COLO829 (cell line): ENCODE measurements at regions not wholly inside any gene's neighbourhood (a gene's known extent, or its start where the extent isn't known, plus 50 kb on each side); places are given as distances from the start of the nearest gene placed in this dataset.
"Not testable (repeated sequence)": the region's sequence is repeated elsewhere in the genome, so short reads cannot be mapped to it uniquely, and the experiment has no call there.

Experiments used
- DNase-seq: peaks from one replicate; pipeline ENCODE4 v3.0.0; 2012; ENCODE audit warnings: low spot score

DNA sequence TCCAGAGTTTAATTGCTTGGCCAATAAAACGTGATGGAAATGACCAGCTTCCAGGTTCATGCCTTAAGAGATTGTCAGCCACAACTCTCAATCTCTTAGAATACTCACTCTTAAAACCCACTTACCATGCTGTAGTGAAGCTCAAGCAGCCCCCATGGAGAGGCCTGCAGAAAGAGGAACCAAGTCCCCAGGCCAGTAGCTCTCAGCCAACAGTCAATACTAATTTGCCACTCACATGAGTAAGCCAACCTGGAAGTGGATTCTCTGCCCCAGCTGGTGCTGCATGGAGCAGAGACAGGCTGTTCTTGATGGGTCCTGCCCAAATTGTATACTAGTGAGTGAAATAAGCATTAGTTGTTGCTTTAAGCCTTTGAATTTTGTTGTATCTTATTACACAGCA is 155.9 kb downstream of the OXSM start:
- DNase-seq, result no peak

DNA sequence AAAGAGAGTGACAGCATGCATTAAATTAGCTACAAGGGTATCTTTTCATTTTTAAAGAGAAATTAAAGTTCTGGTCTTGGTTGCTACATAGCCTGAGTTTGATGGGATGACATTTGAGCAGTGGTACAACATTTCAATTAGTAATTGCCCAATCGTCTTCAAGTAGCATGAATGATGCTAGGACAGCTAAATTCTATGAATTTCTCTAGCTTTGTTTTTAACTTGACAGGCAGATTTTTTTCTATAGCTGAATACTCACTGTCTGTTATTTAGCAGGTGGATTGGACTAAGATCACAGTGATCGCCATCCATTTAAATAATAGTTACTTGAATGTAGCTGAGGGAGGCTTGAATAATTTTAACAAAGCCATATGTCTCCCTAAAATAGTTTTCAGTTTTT is 162.2 kb downstream of the OXSM start:
- DNase-seq, result no peak

DNA sequence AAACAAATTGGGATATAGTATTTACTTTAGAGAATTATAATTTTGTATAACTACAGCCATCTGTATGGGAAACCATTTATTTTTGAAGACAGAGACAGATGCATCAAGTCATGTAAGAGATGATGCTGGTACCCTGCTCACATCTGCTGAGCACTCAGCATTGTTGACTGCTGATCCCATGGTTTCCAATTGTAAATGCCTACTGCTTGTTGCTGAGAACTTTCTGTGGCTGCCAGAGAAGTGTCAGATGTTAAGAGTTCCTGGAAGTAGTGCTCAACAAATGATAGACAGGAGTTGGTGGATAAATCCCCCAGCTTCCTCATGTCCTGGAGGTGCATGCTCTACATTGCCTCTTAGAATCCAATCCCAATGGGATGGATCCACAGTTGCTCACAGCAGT is 167.1 kb downstream of the OXSM start:
- DNase-seq, result no peak

DNA sequence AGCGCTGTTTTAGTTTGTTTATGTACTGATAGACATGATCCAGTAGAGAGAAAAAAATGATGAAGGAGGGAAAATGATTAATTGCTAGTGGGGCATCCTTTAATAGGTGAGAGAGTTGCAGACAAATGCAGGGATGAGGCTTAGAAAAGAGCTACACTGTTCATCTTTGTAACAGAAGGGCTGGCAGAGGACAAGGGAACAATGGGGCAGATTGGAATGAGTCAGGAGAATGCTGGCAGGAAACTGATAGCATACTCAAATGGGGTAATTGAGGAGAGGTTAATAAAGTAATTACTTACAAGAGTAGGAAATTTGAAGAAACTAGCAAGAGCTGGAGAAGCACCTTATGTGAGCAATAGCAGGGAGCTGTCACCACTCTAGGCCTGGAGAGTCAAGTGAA is 170.9 kb downstream of the OXSM start:
- no peak for DNase-seq

DNA sequence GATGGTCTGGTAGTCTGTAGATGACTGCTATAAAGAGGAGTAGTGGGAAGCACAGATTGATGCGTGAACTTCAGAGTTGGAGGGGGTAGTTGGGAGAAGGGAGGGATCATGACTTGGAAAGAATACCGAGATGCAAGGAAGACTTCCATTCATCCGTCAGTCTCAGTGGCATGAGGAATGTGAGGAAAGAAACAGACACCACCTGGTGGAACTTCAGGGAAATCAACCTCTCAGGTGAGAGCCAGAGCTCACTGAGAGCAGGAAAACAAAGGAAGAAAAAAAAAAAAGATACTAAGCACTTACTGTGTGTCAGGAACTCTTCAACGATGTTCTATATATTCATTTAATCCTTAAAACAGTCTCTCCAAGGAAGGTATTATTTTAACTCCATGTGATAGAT is 172.4 kb downstream of the OXSM start:
- DNase-seq, result peak; percentile 40

DNA sequence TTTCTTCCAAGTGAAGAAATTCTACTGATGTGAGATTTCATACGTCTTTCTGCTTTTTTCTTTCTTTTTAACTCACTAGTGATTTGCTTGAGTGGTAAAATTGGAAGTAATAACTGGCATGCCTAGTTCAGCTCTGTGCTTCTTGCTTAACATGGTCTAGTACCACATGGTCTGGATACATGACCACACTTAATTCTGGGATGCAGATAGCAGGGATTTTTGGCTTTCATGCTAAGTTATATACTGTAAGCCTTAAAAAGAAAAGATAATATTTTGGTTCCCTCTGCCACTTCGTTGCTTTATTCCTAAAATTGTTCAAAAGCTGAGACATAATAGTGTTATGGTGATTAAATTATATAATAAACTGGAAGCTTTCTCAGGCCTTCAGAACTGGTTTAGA is 174.3 kb downstream of the OXSM start:
- no peak for DNase-seq

DNA sequence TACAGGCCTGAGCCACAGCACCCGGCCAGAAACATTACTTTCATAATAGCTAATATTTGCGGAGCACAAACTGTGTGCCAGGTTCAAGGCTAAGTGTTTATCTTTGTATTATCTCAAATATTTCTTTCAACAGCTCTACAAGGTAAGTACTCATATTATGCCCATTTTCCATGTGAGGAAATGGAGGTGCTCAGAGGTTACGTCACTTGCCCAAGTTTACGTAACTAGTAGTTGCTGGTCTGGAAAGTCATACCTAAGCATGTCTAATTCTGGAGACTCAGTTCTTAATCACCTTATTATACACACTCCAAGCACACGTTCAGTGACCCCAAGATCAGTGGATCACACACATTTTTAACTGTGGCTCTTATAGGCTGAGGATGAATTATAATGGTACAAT is 177.5 kb downstream of the OXSM start:
- no peak for DNase-seq

DNA sequence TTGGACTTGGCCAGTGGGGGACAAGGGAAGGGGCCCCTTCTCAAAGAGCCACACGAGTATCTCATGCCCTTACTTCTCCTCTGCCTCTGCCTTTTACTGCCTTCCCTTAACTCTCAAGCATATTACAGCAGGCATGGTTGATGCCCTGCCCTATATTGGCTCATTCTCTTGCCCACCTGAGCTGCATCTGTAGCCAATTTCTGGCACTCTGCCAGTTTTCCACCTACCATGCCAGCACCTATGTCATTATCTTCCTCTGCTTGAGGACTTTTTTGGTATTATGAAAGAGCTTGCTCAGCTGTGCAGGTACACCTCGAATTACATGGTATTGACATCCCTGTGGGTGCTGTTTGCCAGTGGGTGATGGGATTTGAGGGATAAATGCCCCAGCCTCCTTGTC is 181.8 kb downstream of the OXSM start:
- no peak for DNase-seq

DNA sequence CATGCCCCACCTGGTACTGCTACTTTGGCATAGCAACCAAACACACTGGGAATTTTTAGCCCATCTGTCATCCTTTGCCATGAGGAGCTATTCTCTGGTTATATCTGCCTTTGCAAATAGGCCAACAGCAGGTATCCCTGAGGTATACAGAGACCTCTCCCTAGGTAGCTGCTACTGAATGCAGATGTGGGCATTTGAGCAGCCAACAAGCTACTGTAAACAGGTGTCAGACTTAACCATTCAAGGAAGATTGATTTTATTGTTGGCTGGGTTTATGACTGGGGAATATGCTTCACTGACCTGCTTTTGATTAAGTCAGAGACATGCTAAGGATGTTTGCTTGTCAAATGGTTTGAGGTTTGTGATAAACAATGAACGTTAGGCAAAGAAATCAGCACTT is 183.2 kb downstream of the OXSM start:
- no peak for DNase-seq

DNA sequence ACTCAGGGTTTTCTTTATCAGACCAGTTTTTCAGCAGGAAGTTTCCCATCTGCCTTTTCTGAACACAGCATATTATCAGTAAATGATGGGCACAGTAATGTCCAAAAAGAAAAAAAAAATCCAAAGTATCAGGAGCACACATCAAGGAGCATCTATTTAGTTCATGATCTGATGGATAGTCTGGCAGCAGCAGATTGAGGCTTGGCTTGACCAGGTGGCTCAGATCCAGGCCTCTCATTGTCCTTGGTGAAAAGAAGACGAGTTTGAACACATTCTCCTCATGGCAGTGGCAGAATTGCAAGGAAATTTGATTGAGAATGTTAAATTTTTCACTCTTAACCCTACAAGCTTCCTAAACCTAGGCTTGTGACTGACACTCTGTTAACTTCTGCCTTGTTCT is 192.9 kb downstream of the OXSM start:
- DNase-seq, result no peak

DNA sequence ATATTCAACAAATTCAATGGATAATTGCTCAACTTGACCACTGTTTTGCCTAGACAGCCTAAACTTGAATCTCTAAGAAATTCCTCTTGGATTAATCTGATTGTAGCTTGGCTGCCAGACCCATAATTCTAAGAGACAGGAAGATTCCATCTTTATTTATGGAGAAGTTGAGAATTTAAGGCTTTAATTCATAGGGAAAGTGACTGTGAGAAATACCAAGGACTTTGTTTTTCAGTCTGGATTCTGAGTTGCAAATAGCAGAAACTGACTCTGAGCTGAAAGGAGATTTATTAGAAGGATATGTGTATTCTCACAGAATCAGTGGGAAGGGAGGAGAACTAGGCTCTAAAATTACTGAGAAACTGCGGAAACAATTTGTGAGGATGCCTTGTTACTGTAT is 195.7 kb downstream of the OXSM start:
- no peak for DNase-seq

DNA sequence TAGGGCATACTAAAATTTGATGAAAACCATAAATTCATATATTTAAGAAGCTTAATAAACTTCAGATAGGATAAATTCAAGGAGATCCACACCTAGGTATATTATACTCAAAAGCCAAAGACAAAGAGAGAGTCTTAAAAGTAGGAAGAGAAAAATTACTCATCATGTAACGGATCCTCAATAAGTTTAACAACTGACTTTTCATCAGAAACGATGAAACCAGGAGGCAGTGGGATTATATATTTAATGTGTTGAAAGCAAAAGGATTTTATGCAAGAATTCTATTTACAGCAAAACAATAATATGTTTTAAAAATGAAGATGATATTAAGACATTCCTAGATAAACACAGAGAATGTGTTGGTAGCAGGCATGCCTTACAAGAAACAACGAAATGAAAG is 202.7 kb downstream of the OXSM start:
- DNase-seq, result no peak

DNA sequence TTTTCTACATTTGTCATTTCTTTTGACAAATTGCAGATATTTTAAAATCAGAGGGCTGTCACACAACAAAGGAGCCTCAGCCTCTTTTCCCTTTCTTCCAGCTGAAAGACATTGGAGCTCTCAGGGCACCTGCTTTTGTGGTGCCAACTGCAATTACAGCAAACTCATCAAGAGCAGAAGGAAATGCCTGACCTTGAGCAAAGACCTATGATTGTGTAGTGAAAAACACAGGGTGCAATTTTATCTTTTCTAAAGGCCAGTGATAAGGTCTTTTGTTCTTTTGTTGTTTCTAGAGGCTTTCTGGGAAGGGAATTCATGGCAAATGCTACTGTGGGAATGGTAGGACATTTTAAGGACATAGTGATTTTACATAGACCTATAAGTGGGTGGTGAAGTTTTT is 214.3 kb downstream of the OXSM start:
- no peak for DNase-seq

DNA sequence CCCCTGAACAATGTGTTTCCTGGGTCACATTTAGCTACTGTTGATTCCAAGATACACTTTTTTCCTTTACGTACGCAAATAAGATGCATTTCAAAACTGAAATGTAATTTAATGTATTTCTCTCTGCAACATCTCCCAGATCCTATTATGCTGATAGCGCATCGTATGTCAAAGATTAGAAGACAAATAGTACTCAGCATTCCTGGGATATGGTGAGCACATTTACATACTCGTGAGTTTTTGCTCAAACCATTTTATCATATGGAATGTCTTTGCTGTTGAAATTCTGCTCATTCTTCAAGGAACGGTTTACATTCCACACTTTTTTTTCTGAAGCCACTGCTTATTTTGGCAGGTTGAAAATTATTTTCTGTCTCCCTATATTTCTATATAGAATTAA is 221.4 kb downstream of the OXSM start:
- DNase-seq, result no peak

DNA sequence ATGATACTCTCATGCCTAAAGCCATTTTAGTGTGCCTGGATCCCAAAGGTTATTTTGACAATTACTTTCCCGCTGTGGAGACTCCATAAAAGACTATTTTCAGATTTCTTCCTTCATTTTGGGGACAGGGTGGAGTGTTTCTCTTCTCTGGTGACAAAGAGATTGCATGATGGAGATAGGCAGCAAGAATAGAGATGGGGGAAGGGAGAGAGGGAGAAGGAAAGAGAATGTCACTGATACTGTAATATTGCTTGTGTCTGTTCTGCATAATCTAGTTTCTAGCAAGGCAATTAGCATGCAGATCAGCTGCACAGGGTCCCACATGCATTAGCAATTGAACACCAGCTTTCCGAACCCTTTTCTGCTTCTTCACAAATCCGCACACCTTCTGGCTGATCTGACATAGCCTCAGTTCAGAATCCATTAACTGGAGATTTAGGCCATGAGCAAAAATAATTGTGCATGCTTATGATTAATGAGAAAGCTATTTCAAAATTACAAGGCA is 222.4 kb downstream of the OXSM start:
- no peak for DNase-seq

DNA sequence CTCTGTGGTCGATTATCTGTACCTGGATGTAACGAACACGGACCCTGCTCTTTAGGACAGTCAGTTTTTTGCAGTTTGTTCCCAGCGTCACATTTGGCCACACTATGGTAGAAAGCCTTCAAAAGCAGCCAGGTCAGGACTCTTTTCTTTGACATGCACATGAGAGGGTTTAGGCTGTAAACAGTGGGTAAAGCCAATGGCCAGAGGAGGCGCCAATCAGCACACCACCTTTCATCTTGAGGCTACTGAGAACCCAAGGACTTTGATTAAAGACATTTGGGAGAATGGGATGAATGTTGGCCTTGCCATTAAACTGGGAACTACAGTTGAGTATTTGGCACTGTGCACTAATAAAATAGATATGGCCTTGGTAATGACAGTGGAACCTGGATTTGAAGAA is 225.9 kb downstream of the OXSM start:
- no peak for DNase-seq

DNA sequence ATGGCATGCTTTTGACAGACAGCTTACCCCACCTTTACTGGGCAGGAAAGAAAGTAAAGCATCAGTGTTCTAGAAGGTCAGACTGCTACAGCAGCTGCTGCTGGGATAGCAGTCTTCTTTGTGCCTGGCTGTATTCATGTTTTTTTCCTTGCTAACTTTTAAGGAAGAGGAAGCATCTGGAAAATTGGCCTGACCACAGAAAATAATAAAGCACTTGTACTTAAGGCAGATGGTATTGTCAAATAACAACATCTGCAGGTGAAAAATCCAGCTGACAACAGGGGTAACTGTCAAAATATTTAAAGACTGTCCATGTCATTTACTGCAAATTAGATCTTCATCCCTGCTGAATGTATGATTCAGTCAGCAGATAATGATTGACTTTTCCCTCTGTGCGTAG is 229.0 kb downstream of the OXSM start:
- DNase-seq, result no peak

DNA sequence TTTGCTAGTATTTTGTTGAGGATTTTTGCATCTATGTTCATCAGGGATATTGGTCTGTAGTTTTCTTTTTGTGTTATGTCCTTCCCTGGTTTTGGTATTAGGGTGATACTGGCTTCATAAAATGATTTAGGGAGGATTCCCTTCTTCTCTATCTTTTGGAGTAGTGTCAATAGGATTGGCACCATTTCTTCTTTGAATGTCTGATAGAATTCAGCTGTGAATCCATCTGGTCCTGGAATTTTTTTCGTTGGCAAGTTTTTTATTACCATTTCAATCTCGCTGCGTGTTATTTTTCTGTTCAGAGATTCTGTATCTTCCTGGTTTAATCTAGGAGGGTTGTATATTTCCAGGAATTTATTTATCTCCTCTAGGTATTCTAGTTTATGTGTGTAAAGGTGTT is 234.3 kb downstream of the OXSM start:
- DNase-seq, result not testable (repeated sequence)

DNA sequence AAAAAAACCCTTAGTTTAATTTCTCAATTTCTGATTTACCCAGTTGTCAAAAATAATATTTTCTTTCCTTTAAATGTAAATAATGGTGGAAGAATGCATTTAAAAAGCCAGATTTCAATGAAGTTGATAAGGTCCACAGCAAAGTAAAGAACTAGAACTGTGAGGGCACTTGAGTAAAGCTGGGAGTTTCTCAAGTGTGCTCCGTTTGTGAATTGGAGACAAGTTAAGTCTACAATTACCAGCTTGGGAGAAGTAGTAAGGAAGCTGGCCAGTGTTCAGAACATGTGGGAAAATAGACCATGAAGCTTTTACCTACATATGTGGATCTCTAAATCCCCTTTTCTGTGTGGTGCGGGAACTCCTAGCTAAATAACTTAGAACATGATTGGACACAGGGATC is 239.4 kb downstream of the OXSM start:
- no peak for DNase-seq

DNA sequence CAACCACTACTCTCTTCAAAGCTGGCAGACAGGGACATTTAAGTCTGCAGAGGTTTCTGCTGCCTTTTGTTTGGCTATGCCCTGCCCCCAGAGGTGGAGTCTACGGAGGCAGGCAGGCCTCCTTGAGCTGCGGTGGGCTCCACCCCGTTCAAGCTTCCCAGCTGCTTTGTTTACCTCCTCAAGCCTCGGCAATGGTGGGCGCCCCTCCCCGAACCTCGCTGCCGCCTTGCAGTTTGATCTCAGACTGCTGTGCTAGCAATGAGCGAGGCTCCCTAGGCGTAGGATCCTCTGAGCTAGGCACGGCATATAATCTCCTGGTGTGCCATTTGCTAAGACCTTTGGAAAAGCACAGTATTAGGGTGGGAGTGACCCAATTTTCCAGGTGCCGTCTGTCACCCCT is 252.2 kb downstream of the OXSM start:
- not testable (repeated sequence) for DNase-seq

DNA sequence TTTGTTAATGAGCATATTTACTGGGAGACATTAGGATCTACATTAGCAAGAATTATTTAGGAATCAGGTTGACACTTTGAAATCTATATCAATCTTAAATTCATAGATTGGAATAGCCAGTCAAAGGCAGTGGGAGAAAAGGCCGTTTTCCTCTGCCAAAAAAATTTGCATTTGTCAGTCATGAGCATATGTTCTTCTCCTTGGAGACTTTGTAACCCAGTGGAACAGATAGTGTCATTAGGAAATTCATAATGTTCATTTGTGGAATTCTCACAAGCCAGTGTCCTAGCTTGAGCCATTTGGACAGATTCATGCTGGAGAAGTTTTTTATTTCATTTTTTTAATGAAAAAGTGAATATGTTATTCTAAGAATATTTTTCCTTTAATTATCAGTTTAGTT is 260.1 kb downstream of the OXSM start:
- DNase-seq, result no peak

DNA sequence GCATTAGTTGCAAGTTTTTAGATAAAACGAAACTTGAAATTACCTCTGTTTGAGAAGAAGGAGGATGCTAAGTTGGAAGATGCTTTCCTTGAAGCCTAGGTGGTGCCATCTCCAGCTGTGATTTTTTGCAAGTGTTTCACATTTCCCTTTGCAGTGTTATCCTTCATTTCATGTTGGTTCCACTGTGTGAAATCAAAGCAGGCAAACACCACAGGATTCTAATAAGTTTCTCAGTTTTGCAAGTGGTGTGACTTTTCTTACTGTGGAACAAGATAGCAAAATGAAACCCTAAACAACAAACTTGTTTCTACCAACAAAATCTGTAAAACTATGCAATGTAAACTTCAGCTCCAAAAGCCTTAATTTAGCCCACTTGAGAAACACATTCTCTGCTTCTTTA is 260.9 kb downstream of the OXSM start:
- no peak for DNase-seq

DNA sequence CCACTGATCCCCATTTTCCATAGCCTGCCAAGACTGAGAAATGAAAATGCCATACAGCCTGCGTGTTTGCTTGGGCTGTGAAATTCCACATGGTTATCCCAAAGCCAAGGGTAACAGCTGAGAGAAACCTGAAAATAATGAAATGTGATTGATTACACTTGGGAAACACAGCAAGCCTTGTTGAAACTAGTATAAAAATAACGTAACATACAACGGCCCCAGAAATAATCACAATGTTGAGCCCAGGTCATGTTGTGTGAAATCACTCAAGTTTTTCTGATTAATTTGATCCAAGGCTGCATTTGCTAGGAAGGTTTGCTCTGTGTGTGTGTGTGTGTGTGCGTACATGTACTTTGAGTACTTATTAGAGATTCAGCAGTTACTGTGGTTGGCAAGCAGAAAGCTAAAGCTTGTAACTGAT is 269.0 kb downstream of the OXSM start:
- no peak for DNase-seq

DNA sequence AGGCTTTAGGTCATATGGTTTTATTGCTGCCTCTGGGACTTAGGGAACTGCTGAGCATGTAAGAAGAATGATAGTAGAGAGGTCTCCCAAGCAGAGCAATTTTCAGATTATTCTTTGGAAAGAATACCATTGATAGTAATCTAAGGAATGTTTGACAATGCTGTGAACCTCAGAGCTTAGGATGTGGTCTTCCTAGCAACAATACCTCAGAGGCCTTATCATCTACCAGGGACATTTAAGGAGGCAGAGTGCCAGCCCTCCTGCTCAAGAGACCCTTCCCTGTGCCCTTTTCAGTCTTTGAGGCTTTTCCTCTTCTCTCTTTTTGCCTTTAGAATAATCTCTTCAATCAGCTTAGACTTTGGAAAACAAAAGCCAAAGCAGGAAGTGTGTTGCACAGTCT is 272.1 kb downstream of the OXSM start:
- no peak for DNase-seq

DNA sequence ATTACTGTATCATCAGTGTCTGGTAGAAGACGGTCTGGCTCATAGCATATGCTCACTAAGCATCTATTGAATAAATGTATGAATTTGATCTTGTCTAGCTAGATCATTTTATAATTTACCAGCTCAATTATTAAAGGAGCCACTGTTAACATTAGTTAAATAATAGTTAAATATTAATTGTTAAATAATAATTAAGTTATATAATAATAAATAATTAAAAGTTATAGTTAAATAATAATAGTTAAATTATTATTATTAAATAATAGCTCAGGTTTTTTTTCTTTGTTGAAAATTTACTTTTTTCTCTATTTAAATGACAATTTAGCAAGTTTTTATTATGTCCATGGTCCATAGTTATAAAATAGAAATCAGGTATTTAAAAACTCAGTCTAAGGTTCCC is 274.4 kb downstream of the OXSM start:
- no peak for DNase-seq
